GM18517 (cell line): ENCODE measurements at regions not wholly inside any gene's neighbourhood (a gene's known extent, or its start where the extent isn't known, plus 50 kb on each side); places are given as distances from the start of the nearest gene placed in this dataset.

Source experiments
- ATAC-seq: cut with Tn5 transposase; IDR thresholded peaks from one replicate; pipeline ENCODE4 v1.9.1; 2021; ENCODE audit warnings: mild to moderate bottlenecking, moderate library complexity; ENCODE audit not compliant: unreplicated experiment

DNA sequence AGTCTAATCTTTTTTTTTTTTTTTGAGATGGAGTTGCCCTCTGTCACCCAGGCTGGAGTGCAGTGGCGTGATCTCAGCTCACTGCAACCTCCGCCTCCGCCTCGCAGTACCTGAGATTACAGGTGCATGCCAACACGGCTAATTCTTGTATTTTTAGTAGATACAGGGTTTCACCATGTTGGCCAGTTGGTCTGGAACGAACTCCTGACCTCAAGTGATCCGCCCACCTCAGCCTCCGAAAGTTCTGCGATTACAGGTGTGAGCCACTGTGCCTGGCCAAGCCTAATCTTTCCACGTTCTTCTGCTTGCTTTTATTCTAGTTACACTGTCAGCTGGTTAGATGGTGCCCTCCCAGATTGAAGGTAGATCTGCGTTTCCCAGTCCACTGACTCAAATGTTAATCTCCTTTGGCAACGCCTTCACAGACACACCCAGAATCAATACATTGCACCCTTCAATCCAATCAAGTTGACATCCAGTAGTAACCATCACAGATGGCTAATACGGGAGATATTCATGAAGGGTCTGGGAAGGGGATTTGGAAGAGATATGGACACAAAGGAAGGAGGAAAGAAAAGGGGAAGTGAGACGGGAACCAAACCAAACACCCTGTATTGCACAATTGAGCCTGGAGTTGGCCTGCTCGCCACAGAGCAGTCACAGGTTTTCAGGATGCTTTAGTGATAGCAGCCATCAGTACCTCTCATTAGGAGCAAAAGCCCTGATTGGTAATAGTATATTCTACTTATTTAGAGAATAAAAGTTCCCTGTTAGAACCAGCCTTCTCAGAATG, 229.8 kb downstream of the PIK3C3 start:
- ATAC-seq: no peak

DNA sequence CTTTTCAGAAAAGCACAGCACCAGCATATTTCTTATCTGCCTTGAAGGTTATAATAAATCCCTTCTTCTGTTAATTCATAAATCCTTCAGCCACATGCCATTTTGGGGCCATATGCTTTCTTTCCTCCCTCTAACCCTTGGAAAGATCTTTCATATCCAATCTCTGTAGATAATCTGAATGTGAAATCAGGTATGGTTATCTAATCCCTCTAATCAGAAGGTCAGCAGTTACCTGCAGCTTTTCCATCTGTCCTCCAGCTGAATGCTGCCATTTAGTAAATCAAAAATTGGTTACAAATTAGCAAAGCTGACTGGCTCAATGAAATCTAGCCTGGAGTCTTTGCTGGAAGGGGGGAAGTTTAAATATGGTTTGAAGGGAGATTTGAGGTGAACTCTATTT, 230.5 kb downstream of the PIK3C3 start:
- no peak for ATAC-seq

DNA sequence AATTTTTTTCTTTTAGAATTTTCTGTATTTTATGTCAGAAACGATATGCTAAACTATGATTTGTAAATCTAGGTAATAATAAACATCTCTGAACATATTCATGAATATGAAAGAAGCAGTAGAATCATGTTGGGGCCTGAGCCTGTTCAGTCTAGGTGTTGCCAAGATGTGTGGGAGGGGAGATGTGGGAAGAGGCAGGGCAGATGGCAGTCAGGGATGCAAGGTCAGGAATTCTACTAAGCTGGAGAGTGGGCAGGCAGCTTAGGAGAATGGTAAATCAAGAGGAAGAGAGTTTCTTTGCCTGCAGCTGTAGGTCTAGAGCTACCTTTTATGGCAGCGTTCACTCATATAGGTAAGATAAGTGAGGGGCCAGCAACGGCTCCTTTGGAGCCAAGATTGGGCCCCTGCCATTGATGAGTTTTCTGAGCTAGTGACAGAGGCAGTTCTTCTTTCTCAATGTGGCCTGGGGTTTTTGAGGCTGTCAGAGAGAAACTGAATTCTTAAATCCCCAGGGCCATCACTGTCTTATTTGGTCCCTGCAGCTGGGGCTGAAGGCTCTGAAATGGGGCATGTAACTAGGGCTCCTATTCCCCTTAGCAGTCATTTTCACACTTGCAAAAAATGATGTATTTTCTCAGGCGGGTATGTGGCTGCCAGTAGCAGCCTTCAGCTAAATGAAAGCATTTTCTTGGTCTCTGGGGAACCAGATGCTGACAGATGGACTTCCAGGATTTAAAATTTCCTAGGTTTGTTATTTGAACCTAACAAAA, 232.8 kb downstream of the PIK3C3 start:
- peak; percentile 74 for ATAC-seq

DNA sequence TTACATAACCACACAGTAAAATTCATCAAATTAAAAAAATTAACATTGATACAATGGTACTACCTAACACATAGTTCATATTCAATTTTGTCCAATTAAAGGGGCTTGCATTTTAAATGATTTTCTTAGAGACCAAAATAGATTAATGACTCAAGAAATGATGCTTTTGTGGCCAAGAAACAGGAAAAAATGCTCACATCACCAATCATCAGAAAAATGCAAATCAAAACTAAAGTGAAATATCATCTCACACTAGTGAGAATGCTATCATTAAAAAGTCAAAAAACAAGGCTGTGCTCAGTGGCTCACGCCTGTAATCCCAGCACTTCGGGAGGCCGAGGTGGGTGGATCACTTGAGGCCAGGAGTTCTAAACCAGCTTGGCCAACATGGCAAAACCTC, 235.6 kb downstream of the PIK3C3 start:
- no peak for ATAC-seq

DNA sequence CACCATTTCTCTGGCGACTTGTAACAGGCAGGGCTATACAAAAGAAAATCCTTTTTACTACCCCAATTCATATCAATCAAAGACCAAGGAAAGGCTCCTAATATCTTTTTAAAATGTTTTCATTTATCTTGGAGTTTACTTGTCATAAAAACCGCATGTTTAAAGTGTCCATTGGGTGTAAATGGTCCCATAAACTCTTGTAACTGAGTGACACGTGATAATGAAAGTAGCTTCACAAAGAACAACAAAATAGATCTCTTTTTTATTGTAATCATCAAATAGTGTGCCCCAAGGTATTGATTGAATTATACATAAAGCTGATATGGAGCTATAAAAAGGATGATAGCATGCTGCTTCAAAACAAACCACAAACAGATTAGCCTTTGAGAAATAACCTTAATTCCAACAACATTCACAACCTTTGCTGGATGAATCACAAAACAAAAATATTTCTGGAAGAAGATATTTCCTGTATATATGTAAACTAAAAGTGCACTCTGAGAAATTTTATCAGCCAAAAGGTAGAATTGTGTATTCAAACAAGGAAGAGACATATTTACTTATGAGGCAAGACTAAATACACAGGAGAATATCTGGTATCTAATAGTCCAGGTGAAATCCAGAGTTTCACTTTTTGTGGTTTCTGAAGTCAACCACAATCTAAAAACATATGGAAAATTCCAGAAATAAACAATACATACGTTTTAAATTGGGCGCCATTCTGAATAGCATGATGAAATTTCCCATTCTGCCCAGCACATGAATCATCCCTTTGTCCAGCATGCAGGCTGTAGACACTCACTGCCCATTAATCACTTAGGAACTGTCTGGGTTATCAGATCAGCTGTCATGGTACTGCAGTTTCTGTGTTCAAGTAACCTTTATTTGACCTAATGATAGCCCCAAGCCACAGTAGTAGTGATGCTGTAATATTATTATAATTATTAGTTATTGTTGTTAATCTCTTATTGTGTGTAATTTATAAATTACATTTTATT, 237.5 kb downstream of the PIK3C3 start:
- no peak for ATAC-seq

DNA sequence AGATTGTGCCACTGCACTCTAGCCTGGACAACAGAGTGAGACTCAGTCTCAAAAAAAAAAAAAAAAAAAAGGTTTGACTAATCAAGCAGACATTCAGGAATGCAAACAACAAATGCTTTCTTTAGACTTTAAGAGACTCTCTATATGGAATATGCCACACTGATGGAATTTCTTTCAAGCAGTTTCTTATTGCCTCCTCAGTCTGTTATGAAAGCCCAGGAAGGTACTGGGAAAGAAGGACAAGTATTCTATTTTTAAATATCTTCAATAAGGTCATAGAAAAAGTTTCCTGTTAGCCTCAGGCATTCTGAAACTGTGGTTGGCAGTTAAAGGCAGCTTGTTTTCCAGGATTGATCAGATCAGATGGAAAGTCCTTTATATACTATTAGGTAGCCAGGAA, 241.6 kb downstream of the PIK3C3 start:
- no peak for ATAC-seq

DNA sequence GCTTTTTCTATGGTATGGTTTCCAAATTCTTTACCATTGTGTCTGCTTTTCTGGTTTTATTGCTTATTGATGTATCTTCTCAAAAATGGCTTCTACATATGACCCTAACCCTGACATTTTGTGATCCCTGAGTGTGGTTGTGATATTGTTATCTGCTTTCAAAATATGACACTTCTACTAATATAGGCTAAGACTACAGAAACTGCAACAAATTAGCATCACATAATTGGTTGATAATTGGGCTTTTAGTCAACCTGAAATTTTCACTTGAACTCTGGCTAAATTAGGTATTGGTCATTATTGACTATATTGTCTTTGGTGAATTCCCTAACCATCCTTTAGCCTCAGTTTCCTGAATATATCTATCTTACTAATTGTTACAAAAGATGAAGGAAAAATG, 246.1 kb downstream of the PIK3C3 start:
- no peak for ATAC-seq

DNA sequence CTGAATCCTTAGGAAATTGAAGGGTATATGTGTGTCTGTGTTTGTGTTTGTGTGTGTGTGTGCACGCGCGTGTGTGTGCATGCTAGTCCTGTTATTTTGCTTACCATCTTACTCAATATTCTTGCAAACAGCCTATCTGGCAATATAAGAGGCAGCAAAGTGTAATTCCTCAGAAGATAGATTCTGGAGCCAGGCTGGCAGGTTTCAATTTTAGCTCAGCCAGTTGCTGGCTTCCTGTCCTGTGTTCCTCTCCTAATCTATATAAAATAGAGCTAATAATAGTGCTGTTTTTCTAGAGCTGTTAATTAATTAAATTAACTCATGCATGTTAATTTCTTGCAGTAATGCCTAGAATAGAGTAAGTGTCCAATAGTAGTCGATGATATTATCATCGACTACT, 256.2 kb downstream of the PIK3C3 start:
- ATAC-seq: no peak

DNA sequence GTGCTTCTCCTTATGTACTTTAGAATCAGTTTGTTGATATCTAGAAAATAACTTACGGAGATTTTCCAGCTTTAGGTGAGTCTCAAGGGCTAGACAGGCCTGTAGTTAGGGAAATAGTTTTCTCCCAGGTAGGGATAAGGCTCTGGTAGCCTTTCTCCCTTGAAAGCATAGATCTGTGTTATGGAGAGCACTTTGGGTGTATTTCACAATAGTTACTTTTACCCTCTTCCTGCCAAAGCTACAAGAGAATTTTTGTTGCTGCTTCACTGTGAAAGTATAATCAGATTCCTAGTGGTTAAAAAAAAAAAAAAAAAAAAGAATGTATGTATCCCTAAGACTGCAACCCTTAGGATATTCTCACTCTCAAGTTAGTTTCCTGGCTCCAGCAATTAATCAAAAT, 267.5 kb downstream of the PIK3C3 start:
- ATAC-seq: no peak

DNA sequence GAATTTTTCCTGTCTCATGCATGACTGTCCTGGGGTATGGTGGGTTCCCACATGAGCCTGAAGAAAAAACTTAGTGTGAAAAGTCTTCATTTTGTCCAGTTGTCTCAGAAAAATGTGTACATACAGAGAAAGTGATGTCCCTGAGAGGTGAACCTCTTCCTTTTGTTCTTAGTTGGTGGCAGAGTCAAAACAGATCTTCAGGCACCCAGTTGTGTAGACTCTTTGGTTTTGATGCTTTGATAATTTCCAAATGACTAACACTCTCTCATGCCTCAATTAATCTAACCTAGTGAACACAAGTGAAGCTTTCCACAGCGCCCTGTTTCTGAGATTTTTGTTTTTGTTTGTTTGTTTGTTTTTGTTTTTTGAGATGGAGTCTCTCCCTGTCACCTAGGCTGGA, 273.5 kb downstream of the PIK3C3 start:
- ATAC-seq: no peak

DNA sequence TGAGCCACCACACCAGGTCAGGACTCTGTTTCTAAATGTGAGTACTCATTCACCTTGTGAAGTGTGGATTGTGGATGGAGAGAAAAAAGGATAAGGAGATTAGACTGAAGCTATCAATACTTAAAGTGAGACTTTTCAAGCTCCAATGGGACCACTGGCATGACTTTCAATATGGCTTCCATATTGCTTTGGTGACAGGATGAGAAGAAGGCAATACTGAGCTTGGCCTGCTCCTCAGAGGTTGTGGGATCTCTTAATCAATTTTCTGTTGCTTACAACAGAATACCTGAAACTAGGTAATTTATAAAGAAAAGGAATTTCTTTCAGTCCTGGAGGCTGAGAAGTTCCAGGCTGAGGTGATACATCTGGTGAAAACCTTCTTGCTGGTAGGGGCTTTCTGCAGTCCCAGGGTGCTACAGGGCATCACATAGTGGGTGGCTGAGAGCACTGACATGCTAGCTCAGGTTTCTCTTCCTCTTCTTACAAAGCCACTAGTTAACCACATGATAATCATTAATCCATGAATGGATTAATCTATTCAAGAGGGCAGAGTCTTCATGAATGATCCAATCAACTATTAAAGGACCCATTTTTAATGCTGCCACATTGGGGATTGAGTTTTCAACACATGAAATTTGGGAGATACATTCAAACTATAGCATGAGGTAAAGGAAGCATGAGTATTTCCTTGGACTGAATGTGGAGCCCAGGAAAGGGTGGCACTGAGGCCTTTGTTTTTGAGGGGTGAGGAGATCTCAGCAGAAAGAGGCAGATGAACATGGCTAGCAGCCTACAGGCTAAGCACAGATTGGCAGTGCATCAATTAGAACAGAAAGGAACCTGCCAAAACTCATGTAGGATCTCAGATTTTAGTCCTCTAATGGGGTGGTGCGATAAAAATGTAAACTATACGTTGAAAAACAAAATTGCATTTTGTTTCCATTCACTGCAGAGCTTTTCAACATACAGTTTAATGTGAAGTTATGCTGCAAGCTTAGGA, 274.5 kb downstream of the PIK3C3 start:
- ATAC-seq: peak; percentile 99

DNA sequence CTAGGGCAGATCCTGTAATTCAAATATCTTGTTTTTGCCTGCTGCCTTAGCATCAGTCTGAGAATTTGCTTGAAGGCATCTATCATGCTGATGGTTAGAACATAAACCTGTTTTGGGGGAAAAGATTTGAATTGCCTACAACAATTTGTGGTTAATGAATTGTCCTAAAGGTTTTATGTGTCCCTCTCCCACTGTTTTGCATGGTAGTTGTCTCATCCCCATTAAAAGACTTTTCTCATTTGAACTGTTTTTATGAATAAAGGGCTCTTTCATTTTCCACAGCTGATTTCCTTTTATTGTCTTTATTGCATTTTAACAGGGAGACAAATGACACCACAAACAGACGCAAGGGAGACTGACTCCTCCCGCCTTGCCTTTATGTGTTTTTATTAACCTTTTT, 275.6 kb downstream of the PIK3C3 start:
- ATAC-seq: no peak

DNA sequence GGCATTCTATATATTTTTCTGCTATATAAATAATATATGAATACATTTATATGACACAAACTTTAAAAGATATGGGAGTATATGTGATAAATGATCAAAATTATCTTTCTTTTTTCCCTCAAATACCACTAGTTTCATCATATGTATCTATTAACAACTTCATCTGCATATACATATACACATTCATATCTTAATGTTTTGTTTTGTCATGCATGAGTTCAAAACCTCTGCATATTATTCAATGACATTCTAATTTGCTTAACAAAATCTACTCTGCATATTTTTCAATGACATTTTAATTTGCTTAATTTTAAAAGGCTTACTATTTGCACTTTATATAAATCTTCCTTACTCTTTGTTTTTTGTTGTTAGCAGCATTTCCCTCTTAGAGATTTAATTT, 276.2 kb downstream of the PIK3C3 start:
- no peak for ATAC-seq

DNA sequence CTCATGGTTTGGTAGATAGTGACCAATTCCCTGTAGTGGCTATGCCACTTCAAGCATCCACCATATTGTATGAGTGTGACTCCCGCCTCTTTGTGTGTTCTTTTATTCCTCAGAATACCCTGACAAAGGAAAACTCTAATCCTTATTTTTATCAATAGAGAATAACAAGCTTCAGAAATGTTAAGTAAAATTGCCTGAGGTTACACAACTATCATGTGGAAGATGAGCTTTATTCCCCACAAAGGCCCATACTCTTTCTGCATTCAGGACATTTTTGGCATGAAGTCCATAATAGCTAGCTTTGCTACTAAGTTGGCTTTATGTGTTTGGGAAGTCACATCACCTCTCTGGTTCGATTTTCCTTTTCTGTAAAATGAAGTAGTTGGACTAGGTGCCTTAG, 276.8 kb downstream of the PIK3C3 start:
- ATAC-seq: no peak

DNA sequence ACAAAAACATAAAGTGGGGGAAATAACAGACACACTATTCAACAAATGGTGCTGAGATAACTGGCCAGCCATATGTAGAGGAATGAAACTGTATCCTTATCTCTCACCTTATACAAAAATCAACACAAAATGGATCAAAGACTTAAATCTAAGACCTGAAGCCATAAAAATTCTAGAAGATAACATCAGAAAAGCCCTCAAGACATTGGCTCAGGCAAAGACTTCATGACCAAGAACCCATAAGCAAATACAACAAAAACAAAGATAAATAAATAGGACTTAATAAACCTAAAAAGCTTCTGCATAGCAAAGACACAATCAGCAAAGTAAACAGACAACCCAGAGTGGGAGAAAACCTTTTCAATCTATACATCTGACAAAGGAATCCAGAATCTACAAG, 278.9 kb downstream of the PIK3C3 start:
- ATAC-seq: no peak

DNA sequence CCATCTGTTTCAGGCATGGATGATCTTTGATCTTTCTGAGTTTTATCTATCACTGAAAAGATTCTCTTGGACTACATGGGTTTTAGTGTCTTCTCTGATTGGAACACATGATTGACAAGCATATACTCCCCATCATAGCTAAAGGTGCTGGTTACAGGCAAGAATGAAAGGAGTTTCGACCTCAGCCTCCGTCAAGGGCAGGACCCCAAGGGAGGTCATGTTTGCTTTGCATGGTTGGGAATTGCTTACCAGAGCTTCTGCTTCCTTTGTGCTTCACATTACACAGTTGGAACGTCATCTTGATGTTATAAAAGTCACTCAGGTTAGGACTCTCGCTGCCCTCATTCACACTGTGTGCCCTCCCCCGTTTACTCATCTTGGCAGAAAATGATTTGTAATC, 287.7 kb downstream of the PIK3C3 start:
- ATAC-seq: no peak

DNA sequence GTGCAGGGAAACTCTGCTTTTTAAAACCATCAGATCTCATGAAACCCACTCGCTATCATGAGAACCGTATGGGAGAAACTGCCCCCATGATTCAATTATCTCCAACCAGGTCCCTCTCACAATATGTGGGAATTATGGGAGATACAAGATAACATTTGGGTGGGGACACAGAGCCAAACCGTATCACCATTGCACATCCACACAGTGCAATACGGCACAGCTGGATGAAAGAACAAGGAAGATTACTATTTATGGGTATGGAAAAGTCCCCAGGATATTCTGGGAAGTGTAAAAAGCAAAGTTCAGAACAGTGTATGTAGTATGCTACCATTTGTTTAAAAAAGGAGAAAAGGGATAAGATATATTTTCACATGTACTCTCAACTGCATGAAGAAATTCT, 290.1 kb downstream of the PIK3C3 start:
- ATAC-seq: no peak

DNA sequence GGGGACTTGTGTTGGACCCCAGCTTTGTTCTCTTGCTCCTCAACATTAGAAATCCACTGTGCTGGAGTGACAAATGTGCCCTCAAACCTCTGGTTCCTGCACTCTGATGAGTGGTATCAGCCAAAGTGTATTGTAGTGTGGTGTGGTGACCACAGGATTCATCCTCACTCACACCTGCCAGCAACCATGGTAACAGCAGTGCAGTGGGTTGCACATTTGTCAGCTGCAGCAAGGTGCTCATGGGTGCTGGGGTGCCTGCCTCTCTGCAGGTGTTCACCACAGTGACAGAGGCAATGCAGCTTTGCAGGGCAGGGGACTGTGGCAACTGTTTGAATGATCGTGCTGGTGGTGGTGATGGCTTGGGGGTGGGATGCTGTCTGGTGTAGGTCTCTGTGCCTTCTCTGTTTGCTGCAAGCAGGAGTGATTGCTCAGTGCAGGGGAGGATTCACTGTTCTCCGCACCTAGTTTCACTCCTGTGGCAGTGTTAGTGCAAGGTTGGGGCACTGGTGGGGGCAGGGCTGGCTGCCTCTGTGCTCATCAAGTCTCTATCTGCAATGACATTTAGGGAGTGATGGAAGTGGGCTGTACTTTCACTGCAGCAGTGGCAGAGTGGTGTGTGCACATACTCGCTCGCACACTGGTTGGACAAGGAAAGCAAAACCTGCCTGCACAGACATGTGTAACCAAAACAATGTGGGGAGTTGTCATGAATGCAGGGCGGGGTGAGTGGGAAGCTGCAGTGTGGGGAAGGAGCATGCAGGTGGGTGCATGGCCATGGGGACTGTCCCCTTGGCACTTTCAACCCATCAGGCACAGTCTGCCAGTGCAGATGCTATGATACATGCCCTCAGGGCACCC, 301.1 kb downstream of the PIK3C3 start:
- ATAC-seq: no peak

DNA sequence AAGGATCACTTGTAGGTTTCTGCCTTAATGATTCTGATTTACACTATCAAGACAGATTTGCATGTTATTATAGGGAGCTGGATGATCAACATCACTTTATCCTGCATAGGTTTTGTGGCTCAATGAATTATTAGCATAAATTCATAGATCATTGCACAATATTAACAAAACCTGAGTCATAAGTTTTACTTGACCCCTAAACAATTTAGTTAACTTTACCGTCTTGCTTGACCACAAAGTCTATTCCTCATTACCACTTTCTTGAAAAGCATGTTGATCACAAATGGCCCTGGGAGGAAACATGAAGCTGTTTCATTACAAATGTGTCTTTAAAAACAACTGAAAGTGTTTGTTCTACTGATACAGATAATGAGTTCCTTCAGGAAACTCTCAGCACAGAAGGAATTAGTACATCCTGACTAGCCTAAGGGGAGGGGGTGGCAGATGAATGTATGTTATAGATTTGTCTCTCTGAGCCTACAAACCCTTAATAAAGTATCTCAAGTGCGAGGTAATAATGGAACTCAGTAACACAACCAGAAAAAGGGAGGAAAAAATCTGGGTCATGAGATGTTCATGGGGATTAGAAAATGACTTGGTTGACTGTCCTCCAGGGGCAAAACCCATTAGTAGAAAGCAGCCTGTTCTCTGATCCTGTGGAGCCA, 303.4 kb downstream of the PIK3C3 start:
- ATAC-seq: no peak
